Naive thymus-derived CD4-positive, alpha-beta T cell (primary cell): ENCODE measurements at regions not wholly inside any gene's neighbourhood (a gene's known extent, or its start where the extent isn't known, plus 50 kb on each side); places are given as distances from the start of the nearest gene placed in this dataset.
A peak's percentile ranks its signal among the peaks of the same experiment; 100 is the strongest.

Experiments
- ATAC-seq: fragments of 150-1000 bp; cut with Tn5 transposase; 2 replicates; pipeline ENCODE4 v1.10.0; 2021; ENCODE audit warnings: mild to moderate bottlenecking, moderate library complexity
- CTCF ChIA-PET: fragments of 350-600 bp; sonication (Branson Sonifier 250); formaldehyde crosslinking; loops from one replicate; lab custom pipeline; 2021; ENCODE audit warnings: antibody characterized with exemption; lab: Charles Lee
- POLR2A ChIA-PET: fragments of 350-600 bp; sonication (Branson Sonifier 250); formaldehyde crosslinking; loops from one replicate; lab custom pipeline; 2021; ENCODE audit warnings: antibody characterized with exemption, inconsistent platforms; lab: Charles Lee
- DNase-seq, 9 donors: peaks; one replicate each; pipeline versions ENCODE4 v3.0.0 to v3.0.0-alpha.2; 2020 to 2022; ENCODE audit warnings: mixed read lengths in 1 of 9
- H3K27ac ChIP-seq: one replicate; pipeline ENCODE4 v1.7.0; 2013; ENCODE audit warnings: mild to moderate bottlenecking, low read depth, low read length, moderate library complexity
- H3K27me3 ChIP-seq, 2 donors: one replicate each; pipeline ENCODE4 v1.7.0; 2013; ENCODE audit warnings: low read length in 2 of 2, mild to moderate bottlenecking in 2 of 2, moderate library complexity in 2 of 2; ENCODE audit not compliant: control insufficient read depth in 2 of 2, insufficient read depth in 2 of 2
- H3K36me3 ChIP-seq, 3 experiments: 1 replicate in 2 of 3; 2 replicates in 1 of 3; pipeline ENCODE4 v1.7.0; 2013; ENCODE audit warnings: low read length in 3 of 3, mild to moderate bottlenecking in 3 of 3, moderate library complexity in 1 of 3; ENCODE audit not compliant: insufficient read depth in 3 of 3, control insufficient read depth in 2 of 3
- H3K4me1 ChIP-seq, 2 donors: one replicate each; pipeline ENCODE4 v1.7.0; 2013; ENCODE audit warnings: low read length in 2 of 2, mild to moderate bottlenecking in 2 of 2, moderate library complexity in 1 of 2; ENCODE audit not compliant: control insufficient read depth in 2 of 2, insufficient read depth in 2 of 2
- H3K4me3 ChIP-seq: 2 replicates; pipeline ENCODE4 v1.7.0; 2013; ENCODE audit warnings: mild to moderate bottlenecking, low read length
- H3K9me3 ChIP-seq, 3 experiments: 1 replicate in 2 of 3; 2 replicates in 1 of 3; pipeline ENCODE4 v1.7.0; 2013; ENCODE audit warnings: low read length in 3 of 3; ENCODE audit not compliant: control insufficient read depth in 2 of 3
- H3K27ac Mint-ChIP-seq, 9 donors: one replicate each; pipeline ENCODE4 v1.8.0; 2020 to 2022; ENCODE audit warnings: mixed read lengths in 9 of 9, mild to moderate bottlenecking in 8 of 9, moderate library complexity in 5 of 9, inconsistent platforms in 2 of 9
- H3K27me3 Mint-ChIP-seq, 5 donors: one replicate each; pipeline ENCODE4 v1.8.0; 2021 to 2022; ENCODE audit warnings: mixed read lengths in 5 of 5, mild to moderate bottlenecking in 1 of 5
- H3K36me3 Mint-ChIP-seq, 5 donors: one replicate each; pipeline ENCODE4 v1.8.0; 2020 to 2022; ENCODE audit warnings: mixed read lengths in 5 of 5, mild to moderate bottlenecking in 3 of 5, inconsistent platforms in 1 of 5
- H3K4me1 Mint-ChIP-seq, 7 donors: one replicate each; pipeline ENCODE4 v1.8.0; 2020 to 2022; ENCODE audit warnings: mixed read lengths in 7 of 7, mild to moderate bottlenecking in 3 of 7, inconsistent platforms in 1 of 7
- H3K4me3 Mint-ChIP-seq, 10 donors: one replicate each; pipeline ENCODE4 v1.8.0; 2020 to 2022; ENCODE audit warnings: mild to moderate bottlenecking in 10 of 10, mixed read lengths in 10 of 10, moderate library complexity in 6 of 10, inconsistent platforms in 2 of 10
- H3K9me3 Mint-ChIP-seq, 11 donors: one replicate each; pipeline ENCODE4 v1.8.0; 2020 to 2022; ENCODE audit warnings: mixed read lengths in 11 of 11, mild to moderate bottlenecking in 4 of 11, inconsistent platforms in 1 of 11, moderate library complexity in 1 of 11
- intact Hi-C, 2 donors: fragments of 100-400 bp; cut with micrococcal nuclease; formaldehyde crosslinking; loops; one replicate each; pipeline ENCODE4 v1.15.1; 2023

GRCh38 chr2:120401275-120402066, 55.5 kb downstream of the INHBB start:
- H3K27me3 Mint-ChIP-seq: peaks cover 0 to 20% (median 5%) of the 10 kb centered on the region in 5 donors
- CTCF ChIA-PET: no interaction called here
- no peaks in the 10 kb centered on the region for H3K4me1 ChIP-seq

GRCh38 chr2:120402067-120402433, 56.1 kb downstream of the INHBB start:
- Histone ChIP-seq H3K4me1 (no peaks in the 10 kb centered on the region), H3K27me3 (no peaks in the 10 kb centered on the region), H3K9me3 (no peaks in the 10 kb centered on the region), H3K27ac (no peak overlapping the region), H3K36me3 (no peaks in the 10 kb centered on the region), H3K4me3 (no peak overlapping the region)
- CTCF ChIA-PET: no interaction called here
- peaks cover 0 to 7% (median 0%) of the 10 kb centered on the region in 11 donors for H3K9me3 Mint-ChIP-seq
- POLR2A ChIA-PET: no interaction called here
- intact Hi-C loops: no loop called here
- no peak overlapping the region for H3K4me3 Mint-ChIP-seq
- DNase-seq (no peak), ATAC-seq (no peak)
- peaks cover 0 to 2% (median 0%) of the 10 kb centered on the region in 7 donors for H3K4me1 Mint-ChIP-seq
- peaks cover 0 to 22% (median 4%) of the 10 kb centered on the region in 5 donors for H3K27me3 Mint-ChIP-seq
- H3K27ac Mint-ChIP-seq: no peak overlapping the region
- no peaks in the 10 kb centered on the region for H3K36me3 Mint-ChIP-seq

More at GRCh38 chr2:120401275-120402066, 55.5 kb downstream of the INHBB start:
- H3K27ac ChIP-seq: no peak overlapping the region
- no peak overlapping the region for H3K4me3 ChIP-seq
- ATAC-seq (no peak), DNase-seq (no peak)
- Mint-ChIP-seq H3K27ac (peak overlapping the region in 1 of 9 donors; percentile 8), H3K4me1 (peaks cover 0 to 2% (median 0%) of the 10 kb centered on the region in 7 donors), H3K4me3 (no peak overlapping the region), H3K36me3 (no peaks in the 10 kb centered on the region), H3K9me3 (peaks cover 0 to 3% (median 0%) of the 10 kb centered on the region in 11 donors)
- no peaks in the 10 kb centered on the region for H3K27me3 ChIP-seq
- POLR2A ChIA-PET: no interaction called here
- no peaks in the 10 kb centered on the region for H3K9me3 ChIP-seq
- H3K36me3 ChIP-seq: no peaks in the 10 kb centered on the region
- intact Hi-C loops: no loop called here

- intact Hi-C loops: no loop called here
- POLR2A ChIA-PET: no interaction called here
- CTCF ChIA-PET: no interaction called here
- Histone ChIP-seq H3K27me3 (no peaks in the 10 kb centered on the region), H3K27ac (no peak overlapping the region), H3K36me3 (no peaks in the 10 kb centered on the region), H3K4me3 (no peak overlapping the region), H3K4me1 (no peaks in the 10 kb centered on the region), H3K9me3 (no peaks in the 10 kb centered on the region)
- peaks cover 0 to 2% (median 0%) of the 10 kb centered on the region in 7 donors for H3K4me1 Mint-ChIP-seq
- no peak overlapping the region for H3K27ac Mint-ChIP-seq
- DNase-seq (no peak), ATAC-seq (no peak)
- H3K27me3 Mint-ChIP-seq: peaks cover 0 to 19% (median 1%) of the 10 kb centered on the region in 5 donors
- H3K4me3 Mint-ChIP-seq: no peak overlapping the region
- H3K9me3 Mint-ChIP-seq: peaks cover 0 to 9% (median 2%) of the 10 kb centered on the region in 11 donors
- H3K36me3 Mint-ChIP-seq: no peaks in the 10 kb centered on the region
Observed at GRCh38 chr2:120402508-120402907, 56.6 kb downstream of the INHBB start.

GRCh38 chr2:120403261-120403660, 57.3 kb downstream of the INHBB start:
- Histone ChIP-seq H3K27me3 (no peaks in the 10 kb centered on the region), H3K27ac (no peak overlapping the region), H3K4me1 (no peaks in the 10 kb centered on the region), H3K4me3 (no peak overlapping the region), H3K36me3 (no peaks in the 10 kb centered on the region), H3K9me3 (no peaks in the 10 kb centered on the region)
- Mint-ChIP-seq H3K27ac (no peak overlapping the region), H3K9me3 (peaks cover 0 to 16% (median 4%) of the 10 kb centered on the region in 11 donors), H3K36me3 (no peaks in the 10 kb centered on the region), H3K27me3 (peaks cover 0 to 12% (median 2%) of the 10 kb centered on the region in 5 donors), H3K4me1 (peaks cover 0 to 2% (median 0%) of the 10 kb centered on the region in 7 donors), H3K4me3 (no peak overlapping the region)
- ATAC-seq: no peak
- ChIA-PET CTCF (no interaction called here), POLR2A (no interaction called here)
- DNase-seq: no peak
- intact Hi-C loops: no loop called here

- H3K36me3 Mint-ChIP-seq: no peaks in the 10 kb centered on the region
- Histone ChIP-seq H3K4me3 (no peak overlapping the region), H3K4me1 (no peaks in the 10 kb centered on the region), H3K36me3 (no peaks in the 10 kb centered on the region), H3K27me3 (no peaks in the 10 kb centered on the region), H3K27ac (no peak overlapping the region), H3K9me3 (no peaks in the 10 kb centered on the region)
- no peak overlapping the region for H3K27ac Mint-ChIP-seq
- no peak overlapping the region for H3K4me3 Mint-ChIP-seq
- intact Hi-C loops: no loop called here
- ATAC-seq (no peak), DNase-seq (no peak)
- H3K4me1 Mint-ChIP-seq: peaks cover 0 to 2% (median 0%) of the 10 kb centered on the region in 7 donors
- H3K27me3 Mint-ChIP-seq: peaks cover 0 to 12% (median 2%) of the 10 kb centered on the region in 5 donors
- ChIA-PET CTCF (no interaction called here), POLR2A (no interaction called here)
- H3K9me3 Mint-ChIP-seq: peaks cover 0 to 21% (median 5%) of the 10 kb centered on the region in 11 donors
Observed at GRCh38 chr2:120403676-120404075, 57.7 kb downstream of the INHBB start.

- H3K36me3 Mint-ChIP-seq: no peaks in the 10 kb centered on the region
- intact Hi-C loops: no loop called here
- Histone ChIP-seq H3K27me3 (no peaks in the 10 kb centered on the region), H3K4me1 (no peaks in the 10 kb centered on the region), H3K36me3 (no peaks in the 10 kb centered on the region), H3K9me3 (no peaks in the 10 kb centered on the region), H3K4me3 (no peak overlapping the region), H3K27ac (no peak overlapping the region)
- DNase-seq (no peak), ATAC-seq (no peak)
- no peak overlapping the region for H3K4me3 Mint-ChIP-seq
- H3K9me3 Mint-ChIP-seq: peaks cover 0 to 27% (median 5%) of the 10 kb centered on the region in 11 donors
- peaks cover 0 to 2% (median 0%) of the 10 kb centered on the region in 7 donors for H3K4me1 Mint-ChIP-seq
- ChIA-PET CTCF (no interaction called here), POLR2A (no interaction called here)
- H3K27ac Mint-ChIP-seq: no peak overlapping the region
- H3K27me3 Mint-ChIP-seq: peaks cover 0 to 12% (median 2%) of the 10 kb centered on the region in 5 donors
Observed at GRCh38 chr2:120404274-120404673, 58.3 kb downstream of the INHBB start.
